ENCODE measurements at regions not wholly inside any gene's neighbourhood (a gene's known extent, or its start where the extent isn't known, plus 50 kb on each side); places are given as distances from the start of the nearest gene placed in this dataset.

GRCh38 chr3:177721864-177722785, 524.8 kb upstream of the TBL1XR1 start:
- no peaks in the 10 kb centered on the region for H3K4me1 ChIP-seq (replicated peaks in 1 of 4; ENCODE audit: control insufficient read depth in 3 of 4, insufficient read depth in 4 of 4, low read length in 3 of 4)
- no peak overlapping the region for H2BK5ac ChIP-seq (ENCODE audit: low read depth, low read length)
- no peaks in the 10 kb centered on the region for H3K23me2 ChIP-seq (ENCODE audit: low read depth, low read length)
- H2BK15ac ChIP-seq (ENCODE audit: low read length) = no peak overlapping the region
- H3K27me3 ChIP-seq (replicated peaks in 1 of 4; ENCODE audit: control insufficient read depth in 3 of 4, extremely low read depth in 1 of 4, insufficient read depth in 3 of 4, low read length in 3 of 4) = no peaks in the 10 kb centered on the region
- POLR2A ChIA-PET (ENCODE audit: partially characterized antibody) = no interaction called here
- H3K18ac ChIP-seq (ENCODE audit: extremely low read depth, low read length) = no peak overlapping the region
- no peak overlapping the region for H2BK20ac ChIP-seq (ENCODE audit: low read length)
- H3K9me3 ChIP-seq (ENCODE audit: insufficient read depth in 2 of 2, low read depth in 1 of 2, low read length in 1 of 2) = 0 out of 4 replicates have a peak, but pooled peaks cover 0 to 4% of the 10 kb centered on the region in 2 experiments
- no peaks in the 10 kb centered on the region for H3K36me3 ChIP-seq (ENCODE audit: control insufficient read depth in 2 of 4, insufficient read depth in 4 of 4, low read length in 3 of 4)
- 93% methylated on average over 3 of the region's 3 CpGs; no CpG with 5 or more reads in 1 of the 2 experiments for whole genome bisulfite sequencing, 2 experiments (ENCODE audit: extremely low coverage in 1 of 2, insufficient coverage in 1 of 2, insufficient read length in 1 of 2, insufficient replicate concordance in 2 of 2, low coverage in 1 of 2, low lambda C conversion rate in 2 of 2, missing lambda C conversion rate in 1 of 2)
- no peak overlapping the region for H3K14ac ChIP-seq (ENCODE audit: insufficient read length)
- H2AFZ ChIP-seq (ENCODE audit: low read length) = no peak overlapping the region
- H3K4ac ChIP-seq (replicated peaks; ENCODE audit: insufficient read length, low read depth, low read length) = no peak overlapping the region
- H4K8ac ChIP-seq (ENCODE audit: extremely low read depth, insufficient read depth, low read length) = no peak overlapping the region
- H3K79me1 ChIP-seq (ENCODE audit: low read depth, low read length) = no peaks in the 10 kb centered on the region
- no peak overlapping the region for H2AK5ac ChIP-seq (ENCODE audit: low read depth, low read length)
- no peak overlapping the region for H4K91ac ChIP-seq (replicated peaks; ENCODE audit: insufficient read length, low read length)
- H4K5ac ChIP-seq (ENCODE audit: insufficient read length, low read depth, low read length) = no peak overlapping the region
- CTCF ChIA-PET (ENCODE audit: partially characterized antibody) = no interaction called here
- H3K9ac ChIP-seq (replicated peaks in 1 of 4; ENCODE audit: extremely low read depth in 1 of 4, low read depth in 3 of 4, low read length in 3 of 4) = no peak overlapping the region
- no peak overlapping the region for H3K4me3 ChIP-seq (ENCODE audit: extremely low read depth in 1 of 4, insufficient read depth in 2 of 4, low read depth in 3 of 4, low read length in 4 of 4)
- no peak overlapping the region for H3K4me2 ChIP-seq (ENCODE audit: insufficient read depth in 1 of 2, low read depth in 2 of 2, low read length in 2 of 2)
- no peak overlapping the region for H2BK12ac ChIP-seq (ENCODE audit: low read depth, low read length)
- no peak overlapping the region for H2BK120ac ChIP-seq (replicated peaks; ENCODE audit: low read depth, low read length)
- no peaks in the 10 kb centered on the region for H3K79me2 ChIP-seq (ENCODE audit: control insufficient read depth in 1 of 2, insufficient read depth in 2 of 2, low read length in 2 of 2)
- no peak overlapping the region for H3K23ac ChIP-seq (ENCODE audit: insufficient read length)
- no peak overlapping the region for H3K56ac ChIP-seq (replicated peaks; ENCODE audit: insufficient read length, low read depth, low read length)
- no peaks in the 10 kb centered on the region for H4K20me1 ChIP-seq (replicated peaks in 1 of 2; ENCODE audit: control insufficient read depth in 1 of 2, insufficient read depth in 2 of 2, low read length in 2 of 2)
- H3K27ac ChIP-seq (ENCODE audit: low read depth, low read length) = no peak overlapping the region
- FAIRE-seq (no peak), DNase-seq (ENCODE audit: low read depth in 1 of 2, low spot score in 2 of 2) (no peak)
- TF ChIP-seq POU5F1 (IDR thresholded peaks at IDR 0.05; ENCODE audit: low read depth, low read length) = no peak
- no peak for TF ChIP-seq BACH1 (IDR thresholded peaks at IDR 0.05; ENCODE audit: low read length)
- no peak for TF ChIP-seq HDAC6 (IDR thresholded peaks at IDR 0.05; ENCODE audit: low read depth, low read length)
- no peak for TF ChIP-seq EP300 (IDR thresholded peaks at IDR 0.05; ENCODE audit: borderline replicate concordance in 1 of 2, low read depth in 2 of 2, low read length in 2 of 2)
- TF ChIP-seq PHF8 (conservative IDR thresholded peaks at IDR 0.05; ENCODE audit: low read depth, low read length) = no peak
- TF ChIP-seq RFX5 (IDR thresholded peaks at IDR 0.05; ENCODE audit: borderline replicate concordance, low read depth, low read length) = no peak
- no peak for TF ChIP-seq USF2 (IDR thresholded peaks at IDR 0.05; ENCODE audit: low read length)
- TF ChIP-seq HDAC2 (IDR thresholded peaks at IDR 0.05; ENCODE audit: borderline replicate concordance in 1 of 2, low read depth in 2 of 2, low read length in 2 of 2) = no peak
- TF ChIP-seq SIX5 (IDR thresholded peaks at IDR 0.05; ENCODE audit: low read depth, low read length) = no peak
- no peak for TF ChIP-seq SRF (IDR thresholded peaks at IDR 0.05; ENCODE audit: low read depth, low read length)
